BLaER1 treated with 17β-estradiol and CSF1 and Interleukin-3, amounts not matched to agents 10 nM and 100 nM (cell line): ENCODE measurements at regions not wholly inside any gene's neighbourhood (a gene's known extent, or its start where the extent isn't known, plus 50 kb on each side); places are given as distances from the start of the nearest gene placed in this dataset.
"Not testable (repeated sequence)": the region's sequence is repeated elsewhere in the genome, so short reads cannot be mapped to it uniquely, and the experiment has no call there.

Source experiments
- H3K27ac ChIP-seq, 11 experiments: shearing (Covaris generic); formaldehyde crosslinking; 2 replicates each; pipeline ENCODE4 v1.8.1; 2022
- H3K27me3 ChIP-seq, 11 experiments: shearing (Covaris generic); formaldehyde crosslinking; 2 replicates each; pipeline ENCODE4 v1.8.1; 2022
- H3K36me3 ChIP-seq, 11 experiments: shearing (Covaris generic); formaldehyde crosslinking; 2 replicates each; pipeline ENCODE4 v1.8.1; 2022
- H3K4me1 ChIP-seq, 10 experiments: shearing (Covaris generic); formaldehyde crosslinking; 2 replicates each; pipeline ENCODE4 v1.8.1; 2022
- H3K4me2 ChIP-seq, 11 experiments: shearing (Covaris generic); formaldehyde crosslinking; 2 replicates each; pipeline ENCODE4 v1.8.1; 2022
- H3K4me3 ChIP-seq, 10 experiments: shearing (Covaris generic); formaldehyde crosslinking; 2 replicates each; pipeline ENCODE4 v1.8.1; 2022
- H3K9ac ChIP-seq, 11 experiments: shearing (Covaris generic); formaldehyde crosslinking; 2 replicates each; pipeline ENCODE4 v1.8.1; 2022
- H3K9me3 ChIP-seq, 11 experiments: shearing (Covaris generic); formaldehyde crosslinking; replicated peaks in 1 of 11; 2 replicates each; pipeline ENCODE4 v1.8.1; 2022
- H4K20me1 ChIP-seq, 11 experiments: shearing (Covaris generic); formaldehyde crosslinking; 2 replicates each; pipeline ENCODE4 v1.8.1; 2022
- Cebpa-rat ChIP-seq, 11 experiments: shearing (Covaris generic); IDR thresholded peaks; 2 replicates each; pipeline ENCODE4 v1.8.1; 2022

DNA sequence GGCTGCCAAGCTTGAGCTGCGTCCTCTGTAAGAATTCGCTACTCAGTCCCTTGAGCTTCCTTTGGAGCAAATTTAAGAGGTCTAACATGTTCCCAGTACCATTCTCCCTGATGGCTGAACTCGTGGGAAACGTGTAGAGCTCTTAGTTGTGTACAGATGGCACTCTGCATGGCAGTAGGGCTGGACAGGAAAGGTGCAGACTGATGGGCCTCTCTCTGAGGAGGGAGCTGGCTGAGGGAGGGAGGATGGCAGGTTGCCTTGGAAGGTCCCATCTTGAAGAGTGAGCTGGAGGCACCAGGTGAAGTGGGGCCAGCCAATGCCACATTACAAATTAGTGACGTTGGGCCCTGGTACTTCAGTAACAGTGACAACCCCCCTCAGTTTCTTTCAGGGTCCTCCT lies 495.3 kb downstream of the CCDC171 start:
- no peak overlapping the region for H3K4me3 ChIP-seq
- no peak overlapping the region for H3K9ac ChIP-seq
- no peaks in the 10 kb centered on the region for H3K27me3 ChIP-seq
- no peak for TF ChIP-seq Cebpa-rat (IDR thresholded peaks at IDR 0.05)
- no peaks in the 10 kb centered on the region for H3K4me1 ChIP-seq
- H4K20me1 ChIP-seq, result no peaks in the 10 kb centered on the region
- H3K36me3 ChIP-seq, result no peaks in the 10 kb centered on the region
- H3K27ac ChIP-seq, result no peak overlapping the region
- 0 out of 22 replicates have a peak, but pooled peaks cover 0 to 6% (median 0%) of the 10 kb centered on the region in 11 experiments for H3K9me3 ChIP-seq
- H3K4me2 ChIP-seq, result no peak overlapping the region

DNA sequence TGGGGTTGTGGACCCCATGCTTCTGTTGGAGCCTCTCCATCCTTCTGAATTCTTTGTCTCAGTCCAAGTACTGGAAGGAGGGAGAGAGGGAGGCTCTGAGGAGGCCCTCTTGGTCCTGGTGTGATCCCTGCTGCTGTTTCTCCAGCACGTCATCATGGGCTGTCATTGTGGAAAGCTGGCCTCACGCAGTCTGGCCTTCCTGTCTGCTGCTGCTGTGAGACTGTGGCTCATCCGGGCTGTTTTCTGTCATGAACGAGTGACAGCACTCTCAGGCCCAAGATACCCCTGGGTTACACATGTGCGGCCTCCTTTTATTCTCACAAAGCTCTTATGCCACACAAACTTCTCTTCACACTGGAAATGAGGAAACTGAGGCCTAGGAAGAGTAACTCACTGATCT lies 499.3 kb downstream of the CCDC171 start:
- Histone ChIP-seq H3K9me3 (no peaks in the 10 kb centered on the region), H3K4me3 (no peak overlapping the region), H4K20me1 (no peaks in the 10 kb centered on the region), H3K27ac (no peak overlapping the region), H3K4me1 (peaks cover 0 to 2% (median 0%) of the 10 kb centered on the region in 10 experiments; a peak in 3 of 20 replicates), H3K27me3 (no peaks in the 10 kb centered on the region), H3K4me2 (no peak overlapping the region), H3K36me3 (no peaks in the 10 kb centered on the region), H3K9ac (no peak overlapping the region)
- TF ChIP-seq Cebpa-rat (IDR thresholded peaks at IDR 0.05), result no peak

DNA sequence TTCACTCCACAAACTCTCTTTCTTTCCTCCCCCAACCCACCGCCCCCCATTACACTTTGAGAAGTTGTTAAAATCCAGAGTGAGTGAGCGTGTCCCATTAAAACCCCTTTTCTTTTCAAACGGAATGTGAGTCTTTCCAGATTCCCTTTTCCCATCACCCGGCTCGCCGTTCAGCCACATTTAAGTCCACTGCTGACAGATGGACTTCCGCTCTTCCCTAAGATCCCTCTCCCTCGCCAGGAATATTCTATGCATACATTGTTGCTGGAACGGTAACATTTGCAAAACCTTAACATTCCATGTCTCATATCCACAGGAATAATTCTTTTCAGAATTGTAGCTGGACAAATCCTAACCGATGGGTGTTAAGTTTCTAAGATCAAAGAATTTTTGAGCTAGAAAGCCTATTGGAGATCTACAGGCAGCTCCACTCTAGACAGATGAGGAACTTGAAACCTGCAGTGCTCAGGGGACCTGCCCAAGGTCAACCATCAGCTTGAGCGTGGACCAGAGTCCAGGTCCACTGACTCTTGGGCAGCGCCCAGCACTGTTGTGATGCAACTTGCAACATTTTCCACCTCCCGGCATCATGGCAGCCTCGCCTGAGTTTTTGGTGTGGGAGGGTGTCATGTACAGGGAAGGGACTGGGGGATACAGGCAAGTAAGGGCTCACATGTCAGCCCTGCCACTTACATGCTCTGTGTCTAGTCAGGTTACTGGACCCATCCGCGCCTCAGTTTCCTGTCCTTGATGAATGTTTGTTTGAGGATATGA lies 500.1 kb downstream of the CCDC171 start:
- no peak for TF ChIP-seq Cebpa-rat (IDR thresholded peaks at IDR 0.05)
- Histone ChIP-seq H3K27ac (no peak overlapping the region), H3K27me3 (no peaks in the 10 kb centered on the region), H3K4me3 (no peak overlapping the region), H3K36me3 (no peaks in the 10 kb centered on the region), H3K9me3 (no peaks in the 10 kb centered on the region), H3K4me2 (no peak overlapping the region), H4K20me1 (no peaks in the 10 kb centered on the region), H3K9ac (no peak overlapping the region), H3K4me1 (peaks cover 3 to 10% (median 6%) of the 10 kb centered on the region in 10 experiments)

DNA sequence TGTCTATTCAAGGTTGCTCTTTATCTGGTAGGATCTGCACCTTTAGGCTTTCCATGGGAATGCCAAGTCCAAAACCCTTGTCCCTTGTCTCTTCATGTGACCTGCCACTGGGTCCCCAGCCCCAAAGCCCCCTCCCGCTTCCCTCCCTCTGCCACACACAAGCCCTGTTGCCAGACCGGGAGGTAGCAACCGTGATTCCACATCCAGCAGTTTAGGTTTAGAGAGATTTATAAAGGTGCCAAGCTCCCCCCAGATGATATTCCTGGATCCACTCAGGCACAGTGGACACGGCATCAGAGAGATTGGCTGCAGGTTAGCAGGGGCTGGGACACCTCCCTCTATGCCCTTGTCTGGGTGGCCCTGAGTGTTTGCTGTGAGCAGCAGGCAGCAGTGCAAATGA lies 504.7 kb downstream of the CCDC171 start:
- no peaks in the 10 kb centered on the region for H4K20me1 ChIP-seq
- no peak overlapping the region; a peak in 2 of 22 replicates for H3K27ac ChIP-seq
- H3K4me1 ChIP-seq, result peaks cover 10 to 32% (median 14%) of the 10 kb centered on the region in 10 experiments
- peak overlapping the region in 10 of 11 experiments; percentile 46 to 70 (median 60); a peak in 17 of 22 replicates for H3K4me2 ChIP-seq
- no peak for TF ChIP-seq Cebpa-rat (IDR thresholded peaks at IDR 0.05)
- no peaks in the 10 kb centered on the region for H3K9me3 ChIP-seq
- no peaks in the 10 kb centered on the region for H3K27me3 ChIP-seq
- no peaks in the 10 kb centered on the region for H3K36me3 ChIP-seq
- no peak overlapping the region for H3K4me3 ChIP-seq
- no peak overlapping the region for H3K9ac ChIP-seq

DNA sequence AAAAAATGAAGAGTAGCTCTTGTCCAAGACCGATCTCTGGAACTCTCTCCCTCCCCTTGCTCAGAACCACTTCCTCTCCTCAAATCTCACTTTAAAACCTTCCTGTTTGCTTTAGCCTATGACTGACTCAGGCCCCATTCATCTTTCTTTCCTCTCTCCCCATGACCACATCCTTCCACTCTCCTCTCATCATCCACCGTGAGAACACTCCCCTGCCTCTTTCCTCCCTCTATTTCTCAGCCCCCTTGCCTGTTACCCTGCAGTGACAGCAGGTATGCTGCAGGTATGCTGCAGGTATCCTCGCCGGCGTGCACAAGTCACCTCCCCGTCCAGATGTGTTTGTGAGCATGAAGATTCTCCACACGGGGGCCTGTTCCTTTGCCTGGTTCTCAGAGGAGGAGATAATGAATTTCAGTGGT lies 505.3 kb downstream of the CCDC171 start:
- no peaks in the 10 kb centered on the region for H4K20me1 ChIP-seq
- H3K9me3 ChIP-seq, result no peaks in the 10 kb centered on the region
- peaks cover 10 to 32% (median 14%) of the 10 kb centered on the region in 10 experiments for H3K4me1 ChIP-seq
- no peaks in the 10 kb centered on the region for H3K27me3 ChIP-seq
- peak overlapping the region; percentile 10 to 70 (median 59) for H3K4me2 ChIP-seq
- no peak for TF ChIP-seq Cebpa-rat (IDR thresholded peaks at IDR 0.05)
- no peak overlapping the region for H3K27ac ChIP-seq
- no peaks in the 10 kb centered on the region for H3K36me3 ChIP-seq
- no peak overlapping the region for H3K9ac ChIP-seq
- no peak overlapping the region for H3K4me3 ChIP-seq

DNA sequence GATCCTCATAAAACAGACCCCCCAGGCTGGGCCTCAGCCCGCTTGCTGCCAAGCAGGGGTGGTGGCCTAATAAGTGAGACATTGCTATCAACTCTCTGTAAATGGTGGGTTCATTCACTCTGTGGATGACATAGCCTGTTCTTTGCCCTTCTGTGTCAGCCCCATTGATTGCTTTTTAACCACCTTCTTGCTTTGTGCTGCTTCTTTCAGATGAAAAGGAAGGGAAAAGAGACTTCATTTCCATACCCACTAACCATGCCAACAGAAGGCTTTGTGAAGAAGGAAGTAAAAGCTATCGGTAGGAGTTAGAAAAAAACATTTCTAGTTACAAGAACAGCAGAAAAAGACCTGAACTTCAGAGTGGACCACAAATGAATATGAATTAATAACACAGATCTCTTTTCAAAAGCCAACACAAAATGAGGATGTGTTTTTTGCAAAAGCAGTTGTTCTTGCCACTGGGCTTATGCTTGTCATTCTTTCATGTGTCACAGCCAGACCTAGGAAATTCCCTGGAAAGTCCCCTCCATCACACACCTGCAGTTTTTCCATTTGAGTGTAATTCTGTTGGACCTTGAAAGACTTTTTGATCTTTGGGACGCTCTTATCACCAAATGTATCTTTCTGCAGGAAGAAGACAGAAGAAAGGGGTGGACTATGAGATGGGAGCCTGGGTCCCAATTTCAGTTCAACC lies 507.7 kb downstream of the CCDC171 start:
- 0 out of 22 replicates have a peak, but pooled peaks cover 0 to 3% (median 0%) of the 10 kb centered on the region in 11 experiments for H3K9me3 ChIP-seq
- TF ChIP-seq Cebpa-rat (IDR thresholded peaks at IDR 0.05), result no peak
- no peak overlapping the region for H3K4me3 ChIP-seq
- no peak overlapping the region for H3K9ac ChIP-seq
- no peaks in the 10 kb centered on the region for H3K27me3 ChIP-seq
- H3K4me1 ChIP-seq, result peaks cover 10 to 32% (median 15%) of the 10 kb centered on the region in 10 experiments
- peak overlapping the region in 2 of 11 experiments; percentile 28 to 57; a peak in 4 of 22 replicates for H3K4me2 ChIP-seq
- H3K27ac ChIP-seq, result no peak overlapping the region
- no peaks in the 10 kb centered on the region for H4K20me1 ChIP-seq
- no peaks in the 10 kb centered on the region for H3K36me3 ChIP-seq

DNA sequence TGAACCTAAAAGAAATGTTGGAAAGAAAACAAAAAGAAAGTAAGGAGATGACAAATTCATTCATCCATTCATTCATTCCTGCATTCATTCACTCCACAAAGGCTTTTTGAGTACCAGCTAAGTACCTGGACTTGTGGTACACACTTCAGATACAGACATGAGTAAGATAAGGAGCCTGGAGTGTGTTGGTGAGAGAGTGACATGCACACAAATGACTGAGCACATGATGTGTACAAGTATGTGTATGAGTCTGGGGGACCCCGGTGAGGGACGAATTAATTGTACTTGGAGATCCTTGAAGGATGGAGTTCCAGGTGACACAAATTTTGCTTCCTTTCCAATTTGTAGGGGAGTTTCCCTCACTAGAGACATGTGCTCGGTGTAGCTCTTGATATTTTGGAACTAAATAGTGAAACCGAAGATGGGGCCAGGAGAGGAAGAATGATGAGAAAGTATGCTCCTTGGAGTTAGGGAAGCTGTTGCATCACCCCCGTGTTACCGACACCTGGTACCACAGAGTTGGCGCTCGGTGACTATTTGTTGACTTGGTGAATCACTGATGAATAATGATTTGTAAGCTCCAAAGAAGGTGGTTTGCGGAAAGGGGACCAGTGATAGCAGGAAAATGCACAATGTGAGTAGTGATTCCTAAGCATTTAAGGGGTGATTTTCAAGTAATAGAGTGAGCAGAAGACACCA lies 509.8 kb downstream of the CCDC171 start:
- Histone ChIP-seq H3K27ac (no peak overlapping the region), H3K4me2 (no peak overlapping the region), H3K4me3 (no peak overlapping the region)

DNA sequence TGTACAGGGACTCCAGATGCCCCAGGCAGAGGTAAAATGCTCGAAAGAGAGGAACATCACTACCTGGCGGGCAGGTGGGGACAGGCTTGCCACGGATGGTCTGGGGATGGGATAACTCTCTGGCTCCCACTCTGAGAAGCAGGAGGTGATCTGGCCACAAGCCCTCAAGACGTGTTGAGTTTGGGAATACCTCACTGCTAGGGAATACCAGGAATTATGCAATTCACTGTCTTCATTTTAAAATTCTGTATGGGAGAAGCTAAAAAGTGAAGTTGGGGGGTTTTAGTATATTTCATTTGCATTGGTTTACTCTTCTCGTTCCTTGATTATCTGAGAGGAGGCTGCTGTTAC lies 510.4 kb downstream of the CCDC171 start:
- no peak for TF ChIP-seq Cebpa-rat (IDR thresholded peaks at IDR 0.05)
- Histone ChIP-seq H3K4me1 (peaks cover 3 to 19% (median 7%) of the 10 kb centered on the region in 10 experiments), H3K36me3 (no peaks in the 10 kb centered on the region), H3K4me3 (no peak overlapping the region), H3K9me3 (0 out of 22 replicates have a peak, but pooled peaks cover 0 to 3% (median 0%) of the 10 kb centered on the region in 11 experiments), H4K20me1 (no peaks in the 10 kb centered on the region), H3K27ac (no peak overlapping the region), H3K4me2 (no peak overlapping the region), H3K9ac (no peak overlapping the region), H3K27me3 (no peaks in the 10 kb centered on the region)

More for the DNA sequence above, 509.8 kb downstream of the CCDC171 start:
- 0 out of 22 replicates have a peak, but pooled peaks cover 0 to 3% (median 0%) of the 10 kb centered on the region in 11 experiments for H3K9me3 ChIP-seq
- TF ChIP-seq Cebpa-rat (IDR thresholded peaks at IDR 0.05), result no peak
- no peaks in the 10 kb centered on the region for H3K36me3 ChIP-seq
- H3K9ac ChIP-seq, result no peak overlapping the region
- no peaks in the 10 kb centered on the region for H4K20me1 ChIP-seq
- peaks cover 8 to 25% (median 12%) of the 10 kb centered on the region in 10 experiments for H3K4me1 ChIP-seq
- no peaks in the 10 kb centered on the region for H3K27me3 ChIP-seq

DNA sequence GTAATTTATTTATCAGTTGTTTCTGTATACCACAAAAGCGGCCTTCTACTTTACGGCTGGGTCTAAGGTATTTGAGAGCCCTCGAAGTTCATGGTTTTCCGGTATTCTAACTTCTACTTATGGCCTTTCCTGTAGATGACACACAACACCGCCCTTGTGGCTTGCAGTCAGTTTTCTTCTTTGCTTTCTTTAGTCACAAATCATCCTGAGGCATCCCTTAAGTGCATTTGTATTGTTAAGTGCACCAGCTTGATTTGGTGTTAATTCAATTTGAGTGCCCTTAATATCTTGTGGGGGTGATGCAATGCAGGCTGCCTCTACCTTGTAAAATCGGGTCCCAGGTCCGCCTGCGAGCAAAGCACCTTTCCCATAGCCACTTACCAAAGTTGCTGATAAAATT lies 511.9 kb downstream of the CCDC171 start:
- H3K36me3 ChIP-seq, result no peaks in the 10 kb centered on the region
- H3K27ac ChIP-seq, result no peak overlapping the region
- H3K4me1 ChIP-seq, result peaks cover 0 to 13% (median 0%) of the 10 kb centered on the region in 10 experiments; a peak in 5 of 20 replicates
- H3K9me3 ChIP-seq, result peaks cover 0 to 3% (median 0%) of the 10 kb centered on the region in 11 experiments; a peak in 1 of 22 replicates
- no peak overlapping the region; a peak in 2 of 22 replicates for H3K4me2 ChIP-seq
- TF ChIP-seq Cebpa-rat (IDR thresholded peaks at IDR 0.05), result no peak
- H4K20me1 ChIP-seq, result no peaks in the 10 kb centered on the region
- no peaks in the 10 kb centered on the region for H3K27me3 ChIP-seq
- H3K4me3 ChIP-seq, result no peak overlapping the region
- H3K9ac ChIP-seq, result no peak overlapping the region

DNA sequence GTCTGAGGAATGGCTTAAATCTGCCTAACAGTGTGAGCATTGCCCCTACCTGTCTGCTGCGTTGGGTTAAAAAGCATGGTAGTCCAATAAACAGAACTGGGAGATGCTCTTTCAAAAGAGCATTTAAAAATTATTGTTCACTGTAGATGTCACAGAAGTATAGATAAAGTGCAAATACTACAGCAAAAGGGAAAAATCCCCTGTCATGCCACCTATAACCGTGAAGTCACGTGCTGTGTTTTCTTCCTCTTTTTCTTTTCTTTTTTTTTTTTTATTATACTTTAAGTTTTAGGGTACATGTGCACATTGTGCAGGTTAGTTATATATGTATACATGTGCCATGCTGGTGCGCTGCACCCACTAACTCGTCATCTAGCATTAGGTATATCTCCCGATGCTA lies 513.4 kb downstream of the CCDC171 start:
- not testable (repeated sequence) for H4K20me1 ChIP-seq, H3K36me3 ChIP-seq, H3K27me3 ChIP-seq, H3K27ac ChIP-seq, H3K9me3 ChIP-seq, H3K9ac ChIP-seq, H3K4me2 ChIP-seq, H3K4me3 ChIP-seq
- peaks cover 0 to 11% (median 0%) of the 10 kb centered on the region in 10 experiments; a peak in 1 of 20 replicates for H3K4me1 ChIP-seq
